Erythroblast (primary cell): ENCODE measurements at regions not wholly inside any gene's neighbourhood (a gene's known extent, or its start where the extent isn't known, plus 50 kb on each side); places are given as distances from the start of the nearest gene placed in this dataset.
A peak's percentile ranks its signal among the peaks of the same experiment; 100 is the strongest.

Experiments
- DNase-seq, 2 experiments: peaks; one replicate each; lab custom pipeline; 2025; lab: John Stamatoyannopoulos, UW
- GATA1 ChIP-seq: IDR thresholded peaks from 2 replicates; pipeline ENCODE4 v1.6.1; 2011; ENCODE audit warnings: low read depth, mild to moderate bottlenecking, control low read depth, low read length, moderate library complexity
- POLR2A ChIP-seq: IDR thresholded peaks from 2 replicates; pipeline ENCODE4 v1.6.1; 2011; ENCODE audit warnings: mild to moderate bottlenecking, low read length

DNA sequence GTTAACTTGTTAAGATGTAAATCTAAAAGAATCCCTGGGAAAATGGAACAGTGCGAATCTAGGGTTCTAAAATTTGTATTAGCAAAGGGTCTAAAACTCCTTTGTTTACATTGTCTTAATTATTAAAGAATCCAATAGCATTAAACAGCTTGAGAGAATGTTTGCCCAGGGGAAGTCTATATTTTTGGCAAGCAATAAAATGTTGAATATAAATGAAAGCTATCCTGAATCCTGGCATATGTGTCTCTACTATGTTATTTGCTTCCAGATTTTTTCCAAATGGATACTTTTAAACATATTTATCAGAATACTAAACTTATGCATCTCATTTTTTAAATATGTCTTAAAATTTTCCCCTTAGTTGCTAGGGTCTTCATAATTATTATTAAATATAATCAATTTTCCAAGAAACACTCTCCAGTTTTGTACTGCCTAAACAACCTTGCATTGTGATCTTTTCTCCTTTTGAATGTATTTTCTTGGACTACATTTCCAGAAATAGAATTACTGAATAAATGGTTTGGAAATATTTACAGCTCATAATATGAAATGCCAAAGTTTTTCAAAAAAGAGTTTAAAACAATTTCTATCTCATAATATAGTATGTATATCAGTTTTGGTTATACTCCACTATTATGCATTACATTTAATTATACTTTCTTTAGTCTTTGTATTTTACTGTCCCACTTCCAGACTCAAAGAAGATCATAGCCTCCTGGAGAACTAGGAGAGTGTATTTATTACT, 304.8 kb downstream of the USP25 start:
- no peak for DNase-seq
- no peak for TF ChIP-seq POLR2A

DNA sequence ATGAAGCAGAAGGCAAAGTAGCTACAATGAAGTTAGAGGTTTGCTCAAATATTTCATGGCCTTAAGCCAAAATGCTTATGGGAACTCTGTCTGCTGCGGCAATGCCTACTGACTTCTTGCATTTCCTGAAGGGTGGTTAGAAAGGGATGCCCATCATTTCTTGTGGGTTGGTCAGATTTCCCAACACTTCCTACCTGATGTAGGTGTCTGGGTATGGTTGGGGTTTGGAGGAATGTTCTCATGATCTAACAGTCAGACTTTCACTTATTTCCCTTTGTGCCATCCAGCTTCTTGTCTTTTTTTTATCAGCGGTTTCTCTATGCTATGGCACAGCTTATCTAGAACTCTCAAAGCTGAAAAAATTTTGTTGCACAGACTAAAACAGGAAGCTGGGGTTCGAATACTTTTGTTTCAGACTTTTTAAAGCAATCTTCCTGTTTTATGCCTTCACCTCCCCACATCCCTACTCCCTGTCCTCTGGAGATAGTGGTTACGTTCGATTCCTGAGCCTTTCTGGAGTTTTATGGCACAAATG, 307.7 kb downstream of the USP25 start:
- TF ChIP-seq POLR2A (no peak), GATA1 (no peak)
- DNase-seq, result no peak

DNA sequence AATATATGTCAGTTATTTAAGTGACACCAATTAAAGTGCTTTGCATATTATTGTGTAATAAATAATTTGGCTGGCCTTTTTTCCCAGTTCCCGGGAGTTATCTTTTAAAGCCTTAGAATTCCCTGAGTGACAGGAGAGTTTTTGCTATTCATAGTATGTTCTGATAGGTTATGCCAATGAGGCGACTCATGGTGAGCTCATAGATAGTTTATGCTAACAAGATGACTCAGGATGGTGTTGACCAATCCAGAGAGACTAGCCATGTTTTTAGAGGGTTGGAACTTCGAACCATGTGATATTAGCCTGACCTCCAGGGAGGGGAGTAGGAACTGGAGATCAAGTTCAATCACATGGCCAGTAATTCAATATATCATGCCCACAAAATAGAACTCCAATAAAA, 310.8 kb downstream of the USP25 start:
- TF ChIP-seq GATA1 (no peak), POLR2A (no peak)
- DNase-seq, result peak in 1 of 2 experiments; percentile 29

DNA sequence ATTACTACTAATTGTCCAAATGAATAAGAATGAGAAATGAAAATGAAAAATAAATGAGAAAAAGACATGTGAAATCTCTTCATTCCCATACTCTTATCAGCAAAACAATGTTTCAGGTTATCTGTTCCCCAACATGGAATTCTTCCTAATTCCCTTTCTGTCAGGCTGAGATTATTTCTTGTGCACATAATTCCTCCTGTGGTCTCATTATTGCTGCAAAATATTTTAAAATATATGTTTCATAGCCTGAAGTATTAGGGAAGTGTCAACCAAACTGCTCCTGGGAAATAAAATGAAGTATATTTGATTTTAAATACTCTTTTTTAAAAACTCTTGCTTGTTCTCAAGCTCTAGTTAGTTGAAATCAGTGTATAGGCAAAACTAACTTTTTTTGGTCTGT, 314.9 kb downstream of the USP25 start:
- no peak for TF ChIP-seq GATA1
- no peak for TF ChIP-seq POLR2A
- no peak for DNase-seq

DNA sequence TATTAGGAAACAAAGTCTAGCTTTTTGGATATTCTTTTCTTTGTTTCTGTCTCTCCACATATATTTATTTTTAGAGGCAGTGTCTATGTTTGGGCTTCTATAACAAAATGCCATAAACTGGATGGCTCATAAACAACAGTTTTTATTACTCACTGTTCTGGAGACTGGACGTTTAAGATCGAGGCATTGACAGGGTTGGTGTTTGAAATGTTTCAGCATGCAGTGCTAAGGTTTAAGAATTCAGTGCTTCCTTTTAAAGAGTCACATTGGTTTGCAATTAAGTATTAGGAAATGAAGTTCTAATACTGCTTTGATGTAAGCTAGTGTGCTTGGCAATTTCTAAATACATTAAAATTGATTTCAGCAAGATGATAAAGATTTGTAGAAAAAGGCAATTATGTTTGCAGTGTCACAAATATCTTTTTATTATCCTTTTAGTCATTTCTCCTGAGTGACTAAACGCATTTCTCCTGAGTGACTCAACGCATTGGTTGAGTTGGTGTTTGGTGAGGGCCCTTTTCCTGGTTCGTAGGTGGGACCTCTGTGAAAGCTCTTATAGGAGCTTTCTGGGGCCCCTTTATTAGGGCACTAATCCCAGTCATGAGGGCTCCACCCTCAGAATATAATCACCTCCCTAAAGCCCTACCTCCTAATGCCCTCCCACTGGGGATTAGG, 317.0 kb downstream of the USP25 start:
- DNase-seq, result no peak
- no peak for TF ChIP-seq POLR2A
- TF ChIP-seq GATA1, result no peak

DNA sequence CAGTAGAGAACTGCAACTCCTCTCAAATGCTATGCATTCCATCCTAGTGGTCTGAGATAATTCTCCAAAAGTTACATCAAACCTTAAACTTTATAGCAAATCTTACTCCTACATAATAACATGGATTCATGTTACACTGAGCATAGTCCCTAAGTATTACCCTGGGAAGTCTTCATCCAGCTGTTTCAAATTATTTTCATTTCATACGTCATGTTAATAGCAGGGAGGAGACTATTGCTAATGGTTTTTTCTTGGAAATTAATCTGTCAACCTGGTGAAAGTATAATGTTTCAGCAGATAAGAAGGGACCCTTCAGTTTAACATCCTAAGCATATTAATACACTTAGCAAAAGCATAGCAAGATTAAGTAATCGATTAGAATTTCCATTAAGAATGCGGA, 318.1 kb downstream of the USP25 start:
- TF ChIP-seq GATA1 (no peak), POLR2A (no peak)
- no peak for DNase-seq

DNA sequence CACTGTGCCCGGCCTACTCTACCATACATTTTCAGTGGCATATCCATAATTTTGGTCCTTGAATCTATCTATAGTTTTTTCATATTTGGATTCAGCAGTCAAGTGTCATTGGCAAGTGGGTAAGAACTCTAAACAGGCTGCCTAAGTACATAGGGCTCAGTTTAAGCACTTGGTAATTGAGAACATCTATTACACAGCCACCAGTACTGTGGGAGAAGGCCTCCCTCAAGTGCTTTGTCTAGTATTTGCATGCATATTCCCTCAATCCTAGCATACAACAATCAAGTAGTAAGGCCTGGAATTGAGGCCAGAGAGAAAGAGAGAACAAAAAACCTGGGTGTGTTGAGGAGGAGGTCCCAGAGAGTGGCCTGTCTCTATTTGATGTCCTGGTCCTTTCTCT, 325.2 kb downstream of the USP25 start:
- no peak for DNase-seq
- no peak for TF ChIP-seq POLR2A

DNA sequence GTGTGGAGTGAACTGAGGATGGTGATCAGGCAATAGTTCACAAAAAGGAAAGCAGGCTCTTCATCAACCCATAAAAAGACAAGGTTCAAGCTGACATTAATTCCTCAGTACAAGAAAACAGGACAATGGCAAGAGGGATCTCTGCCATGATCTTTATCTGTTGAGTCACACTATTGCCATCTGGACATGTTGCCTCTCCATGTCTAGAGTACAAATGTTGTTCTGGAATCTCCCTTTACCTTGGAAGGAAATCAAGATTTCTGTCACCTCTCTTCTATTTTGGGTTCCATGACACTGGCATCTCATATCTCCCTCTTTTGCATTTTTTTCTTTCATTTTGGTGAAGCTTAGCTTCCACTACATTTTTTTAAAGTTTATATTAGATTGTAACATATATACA, 329.1 kb downstream of the USP25 start:
- no peak for DNase-seq
- TF ChIP-seq POLR2A (no peak), GATA1 (no peak)

DNA sequence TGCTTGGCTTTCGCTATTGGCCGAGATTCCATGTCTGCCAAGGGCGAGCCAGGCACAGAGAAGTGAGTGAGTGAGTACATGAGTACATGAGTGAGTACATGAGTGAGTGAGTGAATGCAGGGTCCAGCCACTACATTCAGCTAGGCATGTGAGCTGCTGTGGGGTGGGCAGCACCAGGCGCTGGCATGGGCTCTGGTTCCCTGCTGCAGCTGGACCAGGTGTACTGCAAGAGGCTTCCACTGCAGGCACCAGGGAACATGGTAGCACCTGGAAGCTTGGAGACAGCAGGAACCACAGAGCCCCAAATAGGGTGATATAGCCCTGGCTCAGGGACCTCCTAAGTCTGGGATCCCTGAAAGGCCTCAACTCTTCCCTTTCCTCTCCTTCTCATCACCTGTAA, 330.2 kb downstream of the USP25 start:
- DNase-seq, result no peak
- TF ChIP-seq POLR2A, result no peak
- TF ChIP-seq GATA1, result no peak

DNA sequence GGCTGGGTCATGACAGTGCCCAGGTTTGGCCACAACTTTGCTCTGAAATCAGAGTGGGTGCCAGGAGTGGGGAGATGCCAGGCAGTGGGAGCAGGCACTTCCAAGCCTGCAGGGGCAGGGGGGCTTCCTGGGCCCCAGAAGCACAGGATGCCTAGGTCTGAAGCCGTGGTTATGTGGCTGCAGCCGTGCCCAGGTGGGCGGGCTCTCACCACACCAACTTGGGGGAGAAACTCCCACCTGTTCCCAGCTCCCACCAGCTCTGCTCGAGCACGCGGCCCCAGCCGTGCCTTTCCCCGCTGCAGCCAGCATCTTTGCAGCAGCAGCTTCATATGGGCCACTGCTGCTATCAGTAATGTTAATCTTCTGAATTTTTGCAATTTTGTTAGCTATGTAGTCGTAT, 331.4 kb downstream of the USP25 start:
- no peak for TF ChIP-seq GATA1
- TF ChIP-seq POLR2A, result no peak
- no peak for DNase-seq

DNA sequence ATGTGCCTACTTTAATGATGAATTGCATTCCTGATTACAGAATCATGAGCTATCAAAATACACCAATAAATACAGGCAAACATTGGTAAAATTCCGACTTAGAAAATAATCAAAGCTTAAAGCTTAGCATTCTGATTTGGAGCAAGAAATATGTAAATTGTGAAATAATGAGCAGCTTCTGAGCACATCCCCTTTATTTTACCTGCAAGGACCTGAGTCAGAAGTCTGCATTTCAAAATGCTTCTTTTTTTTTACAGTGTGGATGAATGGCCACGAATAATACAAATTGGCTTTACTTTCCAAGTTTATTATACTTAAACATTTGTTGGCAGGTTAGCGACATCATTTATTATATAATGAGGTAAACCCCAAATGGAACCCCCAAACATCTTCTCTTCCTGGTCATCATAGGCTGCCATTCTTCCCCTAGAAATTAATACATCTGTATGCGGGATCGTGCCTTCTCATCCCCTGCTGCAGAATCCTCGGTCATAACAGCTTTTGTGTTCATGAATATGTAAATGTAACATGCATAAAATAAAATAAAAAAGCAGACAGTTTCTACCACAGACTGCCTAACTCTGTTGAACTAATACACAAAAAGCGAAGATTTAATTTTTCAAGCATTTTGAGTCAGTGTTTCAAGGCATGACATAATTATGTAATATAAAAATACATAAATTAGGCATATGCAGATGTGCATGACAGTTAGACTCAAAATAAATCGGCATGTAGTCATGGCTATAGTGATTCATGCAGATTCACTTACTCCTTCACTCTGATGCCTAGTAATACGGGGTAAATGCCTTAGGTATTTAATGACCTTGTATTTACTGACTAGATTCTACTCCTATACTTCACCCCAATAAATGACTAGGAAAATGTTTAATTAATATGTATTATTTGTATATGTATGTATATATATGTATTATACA, 339.7 kb downstream of the USP25 start:
- no peak for DNase-seq
- TF ChIP-seq POLR2A, result no peak
- TF ChIP-seq GATA1, result no peak

DNA sequence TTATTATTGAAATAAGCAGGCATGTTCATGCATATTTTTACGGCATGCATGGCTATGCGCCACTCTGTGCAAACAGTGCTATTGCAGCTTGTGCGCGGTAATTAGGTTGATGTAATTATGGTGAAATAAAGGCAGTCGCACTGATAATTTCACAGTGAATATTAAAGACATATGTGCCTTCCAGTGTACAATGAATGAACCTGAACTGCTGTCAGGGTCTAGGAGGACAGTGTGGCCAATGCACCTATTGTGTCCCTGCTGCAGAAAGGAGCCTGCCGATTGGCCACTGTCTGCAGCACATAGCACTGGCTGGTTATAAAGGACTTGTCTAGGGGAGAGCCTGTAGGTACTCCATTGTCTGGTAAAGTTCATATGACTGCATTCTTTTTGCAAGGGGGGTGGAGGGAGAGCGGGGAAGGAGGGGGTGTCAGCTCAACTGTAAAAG, 340.4 kb downstream of the USP25 start:
- no peak for DNase-seq
- TF ChIP-seq GATA1 (no peak), POLR2A (no peak)

DNA sequence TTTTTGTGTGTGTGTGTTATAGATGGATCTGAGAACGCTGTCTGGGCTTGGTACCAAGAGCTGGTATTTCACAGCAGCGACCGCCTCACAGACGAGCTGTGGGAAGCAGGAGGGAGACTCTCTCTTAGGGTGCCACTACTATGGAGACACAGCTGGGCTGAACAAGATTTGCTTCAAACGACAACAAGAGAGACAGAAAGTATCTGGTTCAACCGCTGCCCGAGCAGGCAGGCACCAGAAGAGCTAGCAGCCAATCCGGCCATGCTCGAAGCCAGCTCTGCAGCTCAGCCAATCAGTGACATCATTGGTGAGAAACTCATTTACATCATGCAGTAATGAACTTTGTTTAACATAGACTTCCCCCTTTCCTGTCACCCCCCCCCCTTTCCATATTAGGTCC, 341.3 kb downstream of the USP25 start:
- DNase-seq, result no peak
- TF ChIP-seq POLR2A, result no peak
- TF ChIP-seq GATA1, result no peak

DNA sequence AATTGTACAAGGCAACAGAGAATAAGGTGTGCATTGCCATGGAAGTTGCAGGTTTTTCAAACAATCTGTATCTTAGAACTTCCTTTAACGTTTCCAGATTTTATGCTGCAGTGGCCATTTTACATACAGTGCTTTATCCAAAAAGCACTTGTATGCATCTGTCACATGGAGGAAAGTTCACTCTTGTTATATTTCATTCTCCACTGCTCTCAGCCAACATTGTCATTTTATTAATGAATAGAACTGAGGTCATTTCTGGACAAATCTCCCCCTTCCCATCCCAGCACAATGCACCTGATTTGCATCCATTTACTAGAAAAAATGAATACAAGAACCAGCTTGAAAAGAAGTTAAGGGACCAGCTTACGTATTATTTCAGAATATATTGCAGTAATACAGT, 342.0 kb downstream of the USP25 start:
- no peak for TF ChIP-seq POLR2A
- no peak for TF ChIP-seq GATA1
- DNase-seq, result no peak
